Loucy (cell line): ENCODE measurements at regions not wholly inside any gene's neighbourhood (a gene's known extent, or its start where the extent isn't known, plus 50 kb on each side); places are given as distances from the start of the nearest gene placed in this dataset.

Source experiments
- H2AFZ ChIP-seq: fragments of 200-600 bp; sonication (generic); 2 replicates; pipeline ENCODE4 v1.6.0; 2016; ENCODE audit warnings: antibody characterized with exemption, mild to moderate bottlenecking, low read length, moderate library complexity
- H3F3A ChIP-seq: fragments of 200-600 bp; 2 replicates; pipeline ENCODE4 v1.6.0; 2016; ENCODE audit warnings: antibody characterized with exemption, low read depth, mild to moderate bottlenecking
- H3K27me3 ChIP-seq: fragments of 200-600 bp; sonication (generic); 2 replicates; pipeline ENCODE4 v1.6.1; 2014; ENCODE audit warnings: low read length, mild to moderate bottlenecking; ENCODE audit not compliant: insufficient read depth, poor library complexity, severe bottlenecking
- H3K36me3 ChIP-seq: fragments of 200-600 bp; sonication (generic); 2 replicates; pipeline ENCODE4 v1.6.1; 2016; ENCODE audit warnings: low read length; ENCODE audit not compliant: insufficient read depth
- H3K4me1 ChIP-seq: fragments of 200-600 bp; sonication (generic); 2 replicates; pipeline ENCODE4 v1.5.1; 2014; ENCODE audit warnings: low read length, mild to moderate bottlenecking; ENCODE audit not compliant: insufficient read depth, poor library complexity, severe bottlenecking
- H3K4me2 ChIP-seq: fragments of 200-600 bp; sonication (generic); 2 replicates; pipeline ENCODE4 v1.6.0; 2014; ENCODE audit warnings: antibody characterized with exemption, low read length, low read depth, mild to moderate bottlenecking; ENCODE audit not compliant: poor library complexity, severe bottlenecking
- H3K4me3 ChIP-seq: fragments of 200-600 bp; sonication (generic); 2 replicates; pipeline ENCODE4 v1.5.1; 2014; ENCODE audit warnings: low read length, mild to moderate bottlenecking, mixed read lengths; ENCODE audit not compliant: poor library complexity, severe bottlenecking
- H3K79me2 ChIP-seq: fragments of 200-600 bp; sonication (generic); 2 replicates; pipeline ENCODE4 v1.6.1; 2014; ENCODE audit warnings: low read length; ENCODE audit not compliant: insufficient read depth
- H3K9ac ChIP-seq: fragments of 200-600 bp; sonication (generic); 2 replicates; pipeline ENCODE4 v1.6.0; 2014; ENCODE audit warnings: mild to moderate bottlenecking, low read depth, low read length, moderate library complexity; ENCODE audit not compliant: poor library complexity, severe bottlenecking
- H3K9me2 ChIP-seq: fragments of 200-600 bp; sonication (generic); replicated peaks from 2 replicates; pipeline ENCODE4 v1.6.1; 2016; ENCODE audit warnings: low read depth, low read length, mixed read lengths
- H3K9me3 ChIP-seq: fragments of 200-600 bp; sonication (generic); 2 replicates; pipeline ENCODE4 v1.6.1; 2014; ENCODE audit warnings: mild to moderate bottlenecking, antibody characterized with exemption, low read length, low read depth; ENCODE audit not compliant: insufficient read depth
- H4K20me1 ChIP-seq: fragments of 200-600 bp; sonication (generic); 2 replicates; pipeline ENCODE4 v1.6.0; 2014; ENCODE audit warnings: antibody characterized with exemption, low read length, mild to moderate bottlenecking; ENCODE audit not compliant: insufficient read depth, poor library complexity, severe bottlenecking
- EZH2phosphoT487 ChIP-seq: fragments of 200-600 bp; IDR thresholded peaks from 2 replicates; pipeline ENCODE4 v1.6.1; 2018; ENCODE audit warnings: antibody characterized with exemption, mild to moderate bottlenecking, moderate library complexity, borderline replicate concordance
- TF ChIP-seq, protein P1 (sequence below): fragments of 200-600 bp; sonication (generic); conservative IDR thresholded peaks from 2 replicates; pipeline ENCODE4 v1.5.1; 2014; ENCODE audit warnings: mild to moderate bottlenecking, antibody characterized with exemption, low read length

DNA sequence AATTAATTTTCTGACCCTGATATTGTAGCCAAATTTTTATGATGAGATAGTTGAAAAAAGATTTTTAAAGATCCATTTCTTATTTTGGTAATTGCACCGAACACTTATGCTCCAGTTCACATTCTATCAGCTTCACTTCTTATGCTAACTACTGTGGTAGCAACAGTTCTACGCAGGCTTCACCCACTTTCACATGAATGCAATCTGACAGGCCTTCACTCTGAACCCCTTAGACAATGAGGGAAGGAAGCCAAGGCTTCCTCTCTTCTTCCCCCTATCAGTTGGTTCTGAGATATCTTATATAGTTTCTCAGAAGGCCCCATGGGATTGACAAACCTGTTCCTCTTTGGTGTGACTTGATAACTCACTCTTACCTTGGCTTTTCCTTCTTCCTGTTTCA, 185.8 kb downstream of the CETN3 start:
- no peaks in the 10 kb centered on the region for H4K20me1 ChIP-seq
- H3K9me2 ChIP-seq: no peaks in the 10 kb centered on the region
- H3K36me3 ChIP-seq: no peaks in the 10 kb centered on the region
- TF ChIP-seq, protein P1, sequence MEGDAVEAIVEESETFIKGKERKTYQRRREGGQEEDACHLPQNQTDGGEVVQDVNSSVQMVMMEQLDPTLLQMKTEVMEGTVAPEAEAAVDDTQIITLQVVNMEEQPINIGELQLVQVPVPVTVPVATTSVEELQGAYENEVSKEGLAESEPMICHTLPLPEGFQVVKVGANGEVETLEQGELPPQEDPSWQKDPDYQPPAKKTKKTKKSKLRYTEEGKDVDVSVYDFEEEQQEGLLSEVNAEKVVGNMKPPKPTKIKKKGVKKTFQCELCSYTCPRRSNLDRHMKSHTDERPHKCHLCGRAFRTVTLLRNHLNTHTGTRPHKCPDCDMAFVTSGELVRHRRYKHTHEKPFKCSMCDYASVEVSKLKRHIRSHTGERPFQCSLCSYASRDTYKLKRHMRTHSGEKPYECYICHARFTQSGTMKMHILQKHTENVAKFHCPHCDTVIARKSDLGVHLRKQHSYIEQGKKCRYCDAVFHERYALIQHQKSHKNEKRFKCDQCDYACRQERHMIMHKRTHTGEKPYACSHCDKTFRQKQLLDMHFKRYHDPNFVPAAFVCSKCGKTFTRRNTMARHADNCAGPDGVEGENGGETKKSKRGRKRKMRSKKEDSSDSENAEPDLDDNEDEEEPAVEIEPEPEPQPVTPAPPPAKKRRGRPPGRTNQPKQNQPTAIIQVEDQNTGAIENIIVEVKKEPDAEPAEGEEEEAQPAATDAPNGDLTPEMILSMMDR: no peak
- H3K9me3 ChIP-seq: no peaks in the 10 kb centered on the region
- no peak overlapping the region for H2AFZ ChIP-seq
- no peak overlapping the region for H3K9ac ChIP-seq
- H3K4me2 ChIP-seq: no peak overlapping the region
- H3K79me2 ChIP-seq: no peaks in the 10 kb centered on the region
- no peaks in the 10 kb centered on the region for H3F3A ChIP-seq
- no peak overlapping the region for H3K4me3 ChIP-seq
- no peaks in the 10 kb centered on the region for H3K27me3 ChIP-seq
- H3K4me1 ChIP-seq: peaks cover 4% of the 10 kb centered on the region

- no peaks in the 10 kb centered on the region for H3K9me2 ChIP-seq
- no peaks in the 10 kb centered on the region for H3K79me2 ChIP-seq
- TF ChIP-seq, protein P1: no peak
- no peak for TF ChIP-seq EZH2phosphoT487
- no peak overlapping the region for H3K4me2 ChIP-seq
- no peaks in the 10 kb centered on the region for H3K36me3 ChIP-seq
- H3K9ac ChIP-seq: no peak overlapping the region
- H3K9me3 ChIP-seq: no peaks in the 10 kb centered on the region
- no peaks in the 10 kb centered on the region for H4K20me1 ChIP-seq
- peaks cover 4% of the 10 kb centered on the region for H3K4me1 ChIP-seq
- H3K4me3 ChIP-seq: no peak overlapping the region
- no peaks in the 10 kb centered on the region for H3F3A ChIP-seq
- H3K27me3 ChIP-seq: no peaks in the 10 kb centered on the region
- H2AFZ ChIP-seq: no peak overlapping the region
These were observed 187.6 kb downstream of the CETN3 start for GRCh38 chr5:90221951-90222350.

DNA sequence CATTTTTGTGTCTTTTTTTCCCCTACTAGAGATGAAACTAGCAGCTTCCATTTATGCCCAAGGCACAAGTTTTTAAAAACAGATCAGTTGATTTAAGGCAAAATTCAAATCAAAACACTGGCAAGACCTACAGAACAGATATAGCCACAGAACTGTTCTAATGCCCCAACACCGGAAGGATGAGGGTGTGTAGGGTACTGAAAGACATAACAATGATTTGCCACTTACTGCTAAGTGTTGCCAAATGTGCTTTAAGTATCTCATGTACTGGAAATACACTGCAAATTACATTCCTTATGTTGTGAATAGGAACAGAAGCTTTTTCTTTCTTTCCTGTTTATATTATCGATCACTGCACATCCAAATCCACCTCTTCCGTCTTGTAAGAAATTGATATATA, 189.0 kb downstream of the CETN3 start:
- Histone ChIP-seq H2AFZ (no peak overlapping the region), H3K27me3 (no peaks in the 10 kb centered on the region), H3K9me2 (no peaks in the 10 kb centered on the region), H3K9ac (no peak overlapping the region), H3K4me2 (no peak overlapping the region), H3K9me3 (no peaks in the 10 kb centered on the region), H3K36me3 (no peaks in the 10 kb centered on the region), H3K4me1 (peaks cover 4% of the 10 kb centered on the region), H4K20me1 (no peaks in the 10 kb centered on the region), H3F3A (no peaks in the 10 kb centered on the region), H3K79me2 (no peaks in the 10 kb centered on the region), H3K4me3 (no peak overlapping the region)
- no peak for TF ChIP-seq EZH2phosphoT487
- TF ChIP-seq, protein P1: no peak
